ENCODE measurements at regions not wholly inside any gene's neighbourhood (a gene's known extent, or its start where the extent isn't known, plus 50 kb on each side); places are given as distances from the start of the nearest gene placed in this dataset.

- no peak overlapping the region for H3K27ac Mint-ChIP-seq
Measured at GRCh38 chr4:34221986-34222385, 2022.3 kb downstream of the ARAP2 start.

More at GRCh38 chr4:34221986-34222385, 2022.3 kb downstream of the ARAP2 start:
- Histone ChIP-seq H2BK120ac (ENCODE audit: low read depth, low read length, poor library complexity, severe bottlenecking) (no peak overlapping the region), H2BK20ac (ENCODE audit: low read depth, low read length, poor library complexity, severe bottlenecking) (no peak overlapping the region), H4K5ac (ENCODE audit: insufficient read length, low read depth, low read length) (no peak overlapping the region), H3T11ph (ENCODE audit: low read length) (no peak overlapping the region), H3K4ac (ENCODE audit: low read depth, low read length) (no peak overlapping the region), H3K9ac (ENCODE audit: extremely low read depth, insufficient read length, low read length) (no peak overlapping the region), H3K9me3 (ENCODE audit: control insufficient read depth, low read depth, low read length) (no peaks in the 10 kb centered on the region), H3K18ac (ENCODE audit: insufficient read length, low read depth, low read length) (no peak overlapping the region), H3K27ac (ENCODE audit: insufficient read length, low read depth, low read length) (no peak overlapping the region), H4K8ac (replicated peaks; ENCODE audit: insufficient read length, low read depth, low read length) (no peak overlapping the region), H3K23me2 (ENCODE audit: insufficient read length, low read depth, low read length, poor library complexity, severe bottlenecking) (no peaks in the 10 kb centered on the region), H2AK5ac (ENCODE audit: insufficient read length, low read length) (no peak overlapping the region), H3K56ac (ENCODE audit: insufficient read length, low read depth, low read length) (no peak overlapping the region), H4K20me1 (ENCODE audit: control insufficient read depth, insufficient read depth, insufficient read length) (no peaks in the 10 kb centered on the region), H2BK12ac (ENCODE audit: insufficient read length, low read depth, low read length) (no peak overlapping the region), H2BK5ac (ENCODE audit: insufficient read length, low read length) (no peak overlapping the region), H3K79me2 (ENCODE audit: insufficient read depth, low read length) (no peaks in the 10 kb centered on the region), H3K79me1 (ENCODE audit: insufficient read depth, low read depth, low read length, poor library complexity, severe bottlenecking) (no peaks in the 10 kb centered on the region), H3K14ac (ENCODE audit: insufficient read depth, low read length) (no peak overlapping the region), H3K27me3 (ENCODE audit: insufficient read depth, low read length) (no peaks in the 10 kb centered on the region), H3K4me2 (ENCODE audit: insufficient read depth, insufficient read length, low read length) (no peak overlapping the region), H3K23ac (ENCODE audit: insufficient read length, low read depth, low read length) (no peak overlapping the region), H2AFZ (ENCODE audit: low read length) (no peak overlapping the region), H3K4me1 (ENCODE audit: insufficient read depth, low read length) (no peaks in the 10 kb centered on the region), H2BK15ac (ENCODE audit: low read depth, low read length) (no peak overlapping the region), H4K91ac (ENCODE audit: insufficient read length, low read depth, low read length) (no peak overlapping the region)
- no CpG with 5 or more reads among the region's 1 CpG for WGBS (ENCODE audit: extremely low coverage, insufficient read length, low lambda C conversion rate)
- Mint-ChIP-seq H3K4me1 (peaks cover 0 to 6% of the 10 kb centered on the region in 2 experiments; a peak in 2 of 4 replicates), H3K4me3 (no peak overlapping the region), H3K27me3 (ENCODE audit: low read depth) (no peaks in the 10 kb centered on the region), H3K9me3 (peaks cover 9 to 13% of the 10 kb centered on the region in 2 experiments; a peak in 4 of 5 replicates), H3K36me3 (ENCODE audit: insufficient read depth in 1 of 3, low read depth in 3 of 3) (peaks cover 0 to 19% (median 5%) of the 10 kb centered on the region in 3 experiments; a peak in 5 of 7 replicates)
- TF ChIP-seq, protein P1, sequence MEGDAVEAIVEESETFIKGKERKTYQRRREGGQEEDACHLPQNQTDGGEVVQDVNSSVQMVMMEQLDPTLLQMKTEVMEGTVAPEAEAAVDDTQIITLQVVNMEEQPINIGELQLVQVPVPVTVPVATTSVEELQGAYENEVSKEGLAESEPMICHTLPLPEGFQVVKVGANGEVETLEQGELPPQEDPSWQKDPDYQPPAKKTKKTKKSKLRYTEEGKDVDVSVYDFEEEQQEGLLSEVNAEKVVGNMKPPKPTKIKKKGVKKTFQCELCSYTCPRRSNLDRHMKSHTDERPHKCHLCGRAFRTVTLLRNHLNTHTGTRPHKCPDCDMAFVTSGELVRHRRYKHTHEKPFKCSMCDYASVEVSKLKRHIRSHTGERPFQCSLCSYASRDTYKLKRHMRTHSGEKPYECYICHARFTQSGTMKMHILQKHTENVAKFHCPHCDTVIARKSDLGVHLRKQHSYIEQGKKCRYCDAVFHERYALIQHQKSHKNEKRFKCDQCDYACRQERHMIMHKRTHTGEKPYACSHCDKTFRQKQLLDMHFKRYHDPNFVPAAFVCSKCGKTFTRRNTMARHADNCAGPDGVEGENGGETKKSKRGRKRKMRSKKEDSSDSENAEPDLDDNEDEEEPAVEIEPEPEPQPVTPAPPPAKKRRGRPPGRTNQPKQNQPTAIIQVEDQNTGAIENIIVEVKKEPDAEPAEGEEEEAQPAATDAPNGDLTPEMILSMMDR (conservative IDR thresholded peaks at IDR 0.05), result no peak
- DNase-seq, result no peak

Data from H9 (cell line).